Astrocyte (in vitro differentiated cells and primary cell): ENCODE measurements at regions not wholly inside any gene's neighbourhood (a gene's known extent, or its start where the extent isn't known, plus 50 kb on each side); places are given as distances from the start of the nearest gene placed in this dataset.
"Not testable (repeated sequence)": the region's sequence is repeated elsewhere in the genome, so short reads cannot be mapped to it uniquely, and the experiment has no call there.

Experiments used
- DNase-seq: peaks from one replicate; pipeline ENCODE4 v3.0.0-alpha.2; 2010; ENCODE audit warnings: low read depth
- FAIRE-seq: peaks from 2 replicates; lab custom pipeline; 2011; peaks lifted over from hg19 to GRCh38; lab: Jason Lieb, UNC
- H2AFZ ChIP-seq: 2 replicates; pipeline ENCODE4 v1.6.0; 2012; ENCODE audit warnings: low read depth, low read length, inconsistent platforms
- H3K27ac ChIP-seq: 2 replicates; pipeline ENCODE4 v1.5.1; 2011; ENCODE audit warnings: low read depth, low read length, inconsistent platforms
- H3K27me3 ChIP-seq: 2 replicates; pipeline ENCODE4 v1.6.0; 2011; ENCODE audit warnings: low read length, inconsistent platforms; ENCODE audit not compliant: insufficient read depth
- H3K36me3 ChIP-seq: 2 replicates; pipeline ENCODE4 v1.5.1; 2011; ENCODE audit warnings: low read length, inconsistent platforms; ENCODE audit not compliant: insufficient read depth
- H3K4me1 ChIP-seq: 2 replicates; pipeline ENCODE4 v1.5.1; 2011; ENCODE audit warnings: low read length, inconsistent platforms; ENCODE audit not compliant: insufficient read depth
- H3K4me2 ChIP-seq: 2 replicates; pipeline ENCODE4 v1.6.0; 2012; ENCODE audit warnings: low read length, inconsistent platforms
- H3K4me3 ChIP-seq: 2 replicates; pipeline ENCODE4 v1.5.1; 2011; ENCODE audit warnings: low read depth, mild to moderate bottlenecking, low read length, inconsistent platforms; ENCODE audit not compliant: insufficient read depth
- H3K79me2 ChIP-seq: 2 replicates; pipeline ENCODE4 v1.6.0; 2012; ENCODE audit warnings: mild to moderate bottlenecking, low read length, inconsistent platforms; ENCODE audit not compliant: insufficient read depth
- H3K9ac ChIP-seq: 2 replicates; pipeline ENCODE4 v1.6.0; 2012; ENCODE audit warnings: mild to moderate bottlenecking, low read length, inconsistent platforms
- H3K9me3 ChIP-seq: 2 replicates; pipeline ENCODE4 v1.5.1; 2012; ENCODE audit warnings: low read depth, mild to moderate bottlenecking, low read length, inconsistent platforms; ENCODE audit not compliant: insufficient read depth
- H4K20me1 ChIP-seq: 2 replicates; pipeline ENCODE4 v1.6.0; 2012; ENCODE audit warnings: low read length, inconsistent platforms; ENCODE audit not compliant: insufficient read depth
- H3K27ac Mint-ChIP-seq: one replicate; pipeline ENCODE4 v1.8.0; 2021; ENCODE audit warnings: mild to moderate bottlenecking, mixed read lengths; ENCODE audit not compliant: unreplicated experiment
- H3K27me3 Mint-ChIP-seq: one replicate; pipeline ENCODE4 v1.8.0; 2021; ENCODE audit warnings: low read depth, mixed read lengths; ENCODE audit not compliant: unreplicated experiment
- H3K36me3 Mint-ChIP-seq: one replicate; pipeline ENCODE4 v1.8.0; 2021; ENCODE audit warnings: low read depth, mixed read lengths; ENCODE audit not compliant: unreplicated experiment
- H3K4me1 Mint-ChIP-seq: one replicate; pipeline ENCODE4 v1.8.0; 2021; ENCODE audit warnings: low read depth, mixed read lengths; ENCODE audit not compliant: unreplicated experiment
- H3K4me3 Mint-ChIP-seq: one replicate; pipeline ENCODE4 v1.8.0; 2021; ENCODE audit warnings: mild to moderate bottlenecking, moderate library complexity, mixed read lengths; ENCODE audit not compliant: unreplicated experiment
- H3K9me3 Mint-ChIP-seq: one replicate; pipeline ENCODE4 v1.8.0; 2021; ENCODE audit warnings: mild to moderate bottlenecking, mixed read lengths; ENCODE audit not compliant: unreplicated experiment
- CTCF ChIP-seq: IDR thresholded peaks from 2 replicates; pipeline ENCODE4 v1.5.1; 2011; ENCODE audit warnings: low read depth, mild to moderate bottlenecking, inconsistent platforms, low read length, moderate library complexity; ENCODE audit not compliant: insufficient read depth
- EZH2 ChIP-seq: IDR thresholded peaks from 2 replicates; pipeline ENCODE4 v1.6.1; 2012; ENCODE audit warnings: mild to moderate bottlenecking, low read length, inconsistent platforms; ENCODE audit not compliant: insufficient read depth

- H3K27ac Mint-ChIP-seq, result no peak overlapping the region
- no peak for FAIRE-seq
- no peaks in the 10 kb centered on the region for H3K36me3 ChIP-seq
- H3K4me2 ChIP-seq, result no peak overlapping the region
- no peak overlapping the region for H3K27ac ChIP-seq
- no peaks in the 10 kb centered on the region for H3K79me2 ChIP-seq
- DNase-seq, result no peak
- TF ChIP-seq CTCF, result no peak
- H4K20me1 ChIP-seq, result no peaks in the 10 kb centered on the region
- no peaks in the 10 kb centered on the region for H3K4me1 Mint-ChIP-seq
- no peaks in the 10 kb centered on the region for H3K4me1 ChIP-seq
- H3K4me3 Mint-ChIP-seq, result no peak overlapping the region
- no peaks in the 10 kb centered on the region for H3K27me3 Mint-ChIP-seq
- no peaks in the 10 kb centered on the region for H3K27me3 ChIP-seq
- peaks cover 3% of the 10 kb centered on the region for H3K36me3 Mint-ChIP-seq
- no peak overlapping the region for H2AFZ ChIP-seq
- H3K4me3 ChIP-seq, result no peak overlapping the region
- H3K9ac ChIP-seq, result no peak overlapping the region
- H3K9me3 Mint-ChIP-seq, result peaks cover 21% of the 10 kb centered on the region
- H3K9me3 ChIP-seq, result peaks cover 4% of the 10 kb centered on the region
Measured at GRCh38 chr9:11190719-11191118, 577.9 kb upstream of the PTPRD start.

- H3K36me3 ChIP-seq, result no peaks in the 10 kb centered on the region
- no peak overlapping the region for H3K4me3 ChIP-seq
- TF ChIP-seq EZH2 (no peak), CTCF (no peak)
- DNase-seq (no peak), FAIRE-seq (no peak)
- H3K9me3 ChIP-seq, result peaks cover 3% of the 10 kb centered on the region
- no peaks in the 10 kb centered on the region for H3K4me1 ChIP-seq
- Mint-ChIP-seq H3K9me3 (peaks cover 16% of the 10 kb centered on the region), H3K27ac (no peak overlapping the region), H3K36me3 (peaks cover 3% of the 10 kb centered on the region), H3K4me3 (no peak overlapping the region), H3K4me1 (no peaks in the 10 kb centered on the region), H3K27me3 (no peaks in the 10 kb centered on the region)
- no peak overlapping the region for H2AFZ ChIP-seq
- no peak overlapping the region for H3K4me2 ChIP-seq
- H4K20me1 ChIP-seq, result no peaks in the 10 kb centered on the region
- no peak overlapping the region for H3K27ac ChIP-seq
- no peaks in the 10 kb centered on the region for H3K79me2 ChIP-seq
- H3K9ac ChIP-seq, result no peak overlapping the region
- H3K27me3 ChIP-seq, result no peaks in the 10 kb centered on the region
Measured at GRCh38 chr9:11192993-11193392, 580.2 kb upstream of the PTPRD start.

GRCh38 chr9:11194246-11194645 is 581.4 kb upstream of the PTPRD start:
- no peaks in the 10 kb centered on the region for H3K9me3 ChIP-seq
- H3K4me3 ChIP-seq, result no peak overlapping the region
- H3K36me3 ChIP-seq, result no peaks in the 10 kb centered on the region
- Mint-ChIP-seq H3K9me3 (peaks cover 8% of the 10 kb centered on the region), H3K36me3 (no peaks in the 10 kb centered on the region), H3K27ac (no peak overlapping the region), H3K27me3 (no peaks in the 10 kb centered on the region), H3K4me1 (no peaks in the 10 kb centered on the region), H3K4me3 (no peak overlapping the region)
- TF ChIP-seq CTCF, result no peak
- no peak overlapping the region for H3K27ac ChIP-seq
- H3K27me3 ChIP-seq, result no peaks in the 10 kb centered on the region
- FAIRE-seq (no peak), DNase-seq (no peak)
- no peak overlapping the region for H3K4me2 ChIP-seq
- no peaks in the 10 kb centered on the region for H4K20me1 ChIP-seq
- H3K9ac ChIP-seq, result no peak overlapping the region
- no peak overlapping the region for H2AFZ ChIP-seq
- H3K79me2 ChIP-seq, result no peaks in the 10 kb centered on the region
- H3K4me1 ChIP-seq, result no peaks in the 10 kb centered on the region

- not testable (repeated sequence) for H3K4me3 Mint-ChIP-seq, H3K9me3 Mint-ChIP-seq, H3K79me2 ChIP-seq, H3K4me1 ChIP-seq, FAIRE-seq, H3K36me3 ChIP-seq, H3K9me3 ChIP-seq, H3K4me3 ChIP-seq, H3K4me1 Mint-ChIP-seq, H3K9ac ChIP-seq, H4K20me1 ChIP-seq, H3K27me3 Mint-ChIP-seq, H3K36me3 Mint-ChIP-seq, DNase-seq, H3K27me3 ChIP-seq, H2AFZ ChIP-seq, H3K27ac ChIP-seq, H3K4me2 ChIP-seq, H3K27ac Mint-ChIP-seq
Measured at GRCh38 chr9:11196840-11197365, 584.1 kb upstream of the PTPRD start.
